Neural cell (in vitro differentiated cells): ENCODE measurements at regions not wholly inside any gene's neighbourhood (a gene's known extent, or its start where the extent isn't known, plus 50 kb on each side); places are given as distances from the start of the nearest gene placed in this dataset.
"Not testable (repeated sequence)": the region's sequence is repeated elsewhere in the genome, so short reads cannot be mapped to it uniquely, and the experiment has no call there.

Experiments used
- H2AFZ ChIP-seq: fragments of 200-600, 300-800 bp; sonication (generic), shearing (Covaris generic); 2 replicates; pipeline ENCODE4 v1.6.0; 2014; ENCODE audit warnings: low read depth, mild to moderate bottlenecking, antibody characterized with exemption, low read length, moderate library complexity
- H3F3A ChIP-seq: fragments of 200-600 bp; shearing (Covaris generic); 2 replicates; pipeline ENCODE4 v1.6.1; 2016; ENCODE audit warnings: mild to moderate bottlenecking, moderate library complexity, mixed read lengths, antibody characterized with exemption, low read length; ENCODE audit not compliant: insufficient read depth, poor library complexity, severe bottlenecking
- H3K27ac ChIP-seq: fragments of 200-600, 300-800 bp; sonication (generic), shearing (Covaris generic); 2 replicates; pipeline ENCODE4 v1.5.1; 2014; ENCODE audit warnings: mild to moderate bottlenecking, low read length, moderate library complexity
- H3K27me3 ChIP-seq: fragments of 300-800, 200-600 bp; sonication (generic), shearing (Covaris generic); 2 replicates; pipeline ENCODE4 v1.6.0; 2014; ENCODE audit warnings: mild to moderate bottlenecking, low read depth, low read length, moderate library complexity; ENCODE audit not compliant: insufficient read depth
- H3K36me3 ChIP-seq: fragments of 300-800, 200-600 bp; sonication (generic), shearing (Covaris generic); 2 replicates; pipeline ENCODE4 v1.5.1; 2014; ENCODE audit warnings: mild to moderate bottlenecking, antibody characterized with exemption, low read length, moderate library complexity; ENCODE audit not compliant: insufficient read depth
- H3K4me2 ChIP-seq: fragments of 300-800, 200-600 bp; sonication (generic), shearing (Covaris generic); 2 replicates; pipeline ENCODE4 v1.6.0; 2014; ENCODE audit warnings: mild to moderate bottlenecking, low read length
- H3K4me3 ChIP-seq: fragments of 300-800, 200-600 bp; sonication (generic), shearing (Covaris generic); 2 replicates; pipeline ENCODE4 v1.5.1; 2014; ENCODE audit warnings: mild to moderate bottlenecking, low read length, moderate library complexity
- H3K79me2 ChIP-seq: fragments of 200-600 bp; shearing (Covaris generic); replicated peaks from 2 replicates; pipeline ENCODE4 v1.6.0; 2014; ENCODE audit warnings: mild to moderate bottlenecking, low read length, moderate library complexity; ENCODE audit not compliant: insufficient read depth
- H3K9ac ChIP-seq: fragments of 300-800, 200-600 bp; sonication (generic), shearing (Covaris generic); 2 replicates; pipeline ENCODE4 v1.6.1; 2016; ENCODE audit warnings: mild to moderate bottlenecking, low read length, mixed read lengths
- H3K9me2 ChIP-seq: fragments of 200-600 bp; shearing (Covaris generic); 2 replicates; pipeline ENCODE4 v1.6.1; 2016; ENCODE audit warnings: mild to moderate bottlenecking, low read length, mixed read lengths; ENCODE audit not compliant: insufficient read depth
- H3K9me3 ChIP-seq: fragments of 200-600, 300-800 bp; sonication (generic), shearing (Covaris generic); 2 replicates; pipeline ENCODE4 v1.6.1; 2016; ENCODE audit warnings: mild to moderate bottlenecking, mixed run types, low read length, moderate library complexity, mixed read lengths
- H4K20me1 ChIP-seq: fragments of 200-600 bp; shearing (Covaris generic); 2 replicates; pipeline ENCODE4 v1.6.1; 2016; ENCODE audit warnings: mild to moderate bottlenecking, mixed run types; ENCODE audit not compliant: insufficient read depth
- EP300 ChIP-seq: fragments of 450-650 bp; conservative IDR thresholded peaks from 2 replicates; pipeline ENCODE4 v1.6.1; 2014; ENCODE audit warnings: antibody characterized with exemption, mild to moderate bottlenecking, moderate library complexity; ENCODE audit not compliant: poor library complexity, severe bottlenecking
- EZH2 ChIP-seq: fragments of 200-600, 300-800 bp; shearing (Covaris generic), sonication (generic); IDR thresholded peaks from 2 replicates; pipeline ENCODE4 v1.6.1; 2014; ENCODE audit warnings: antibody characterized with exemption, low read length, borderline replicate concordance, mild to moderate bottlenecking; ENCODE audit not compliant: insufficient read depth, poor library complexity, severe bottlenecking
- MXI1 ChIP-seq: fragments of 450-650 bp; conservative IDR thresholded peaks from 2 replicates; pipeline ENCODE4 v1.6.1; 2014; ENCODE audit warnings: antibody characterized with exemption, mild to moderate bottlenecking; ENCODE audit not compliant: poor library complexity, severe bottlenecking
- POLR2AphosphoS5 ChIP-seq: IDR thresholded peaks from 2 replicates; pipeline ENCODE4 v1.6.1; 2012
- RAD21 ChIP-seq: fragments of 450-650 bp; conservative IDR thresholded peaks from 2 replicates; pipeline ENCODE4 v1.6.1; 2014; ENCODE audit warnings: antibody characterized with exemption, mild to moderate bottlenecking, moderate library complexity
- SMC3 ChIP-seq: fragments of 450-650 bp; conservative IDR thresholded peaks from 2 replicates; pipeline ENCODE4 v1.6.1; 2014; ENCODE audit warnings: antibody characterized with exemption, mild to moderate bottlenecking, moderate library complexity; ENCODE audit not compliant: poor library complexity
- TAF1 ChIP-seq: IDR thresholded peaks from 2 replicates; pipeline ENCODE4 v1.6.1; 2012; ENCODE audit warnings: low read depth
- TF ChIP-seq, protein P1 (sequence below): fragments of 450-650 bp; IDR thresholded peaks from 2 replicates; pipeline ENCODE4 v1.5.1; 2014; ENCODE audit warnings: antibody characterized with exemption, mild to moderate bottlenecking, moderate library complexity; ENCODE audit not compliant: poor library complexity, severe bottlenecking
- TF ChIP-seq, protein P2 (sequence below): IDR thresholded peaks from 2 replicates; pipeline ENCODE4 v1.6.1; 2012; ENCODE audit warnings: borderline replicate concordance

DNA sequence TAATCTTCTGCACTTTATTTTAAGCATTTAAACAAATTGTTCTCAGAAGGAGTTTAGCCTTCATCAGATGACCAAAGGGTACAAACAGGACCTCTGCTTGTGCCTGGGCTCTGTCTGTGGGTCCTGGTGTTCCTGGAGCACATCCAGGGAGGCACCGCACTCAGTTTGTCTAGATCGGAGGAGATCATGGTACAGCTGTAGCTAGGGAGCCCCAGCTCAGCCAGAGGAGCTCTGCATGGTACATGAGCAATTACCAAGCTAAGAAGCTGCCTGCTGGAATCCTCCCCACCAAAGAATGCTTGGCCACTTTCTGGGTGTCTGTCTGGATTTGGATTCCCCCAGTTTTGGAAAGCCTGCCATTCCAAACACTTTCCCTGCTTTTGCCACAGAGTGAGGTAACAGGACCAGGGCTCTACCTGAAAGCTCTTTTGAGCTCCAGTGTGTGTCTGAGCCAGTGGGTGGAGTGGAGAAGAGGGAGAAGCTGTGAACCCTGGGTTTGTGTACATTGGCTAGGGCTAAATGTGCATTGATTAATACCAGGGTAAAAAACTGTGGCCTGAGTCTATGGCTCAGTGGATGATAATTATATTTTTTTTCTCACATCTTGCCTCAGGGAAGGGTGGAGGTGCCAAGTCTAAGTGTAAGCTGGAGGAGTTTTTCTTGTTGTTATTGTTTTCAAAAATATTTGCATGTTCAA is 163.7 kb upstream of the IGF1 start:
- TF ChIP-seq TAF1 (no peak), EP300 (no peak), EZH2 (no peak), POLR2AphosphoS5 (no peak), MXI1 (no peak), RAD21 (no peak), SMC3 (no peak)
- TF ChIP-seq, protein P1, sequence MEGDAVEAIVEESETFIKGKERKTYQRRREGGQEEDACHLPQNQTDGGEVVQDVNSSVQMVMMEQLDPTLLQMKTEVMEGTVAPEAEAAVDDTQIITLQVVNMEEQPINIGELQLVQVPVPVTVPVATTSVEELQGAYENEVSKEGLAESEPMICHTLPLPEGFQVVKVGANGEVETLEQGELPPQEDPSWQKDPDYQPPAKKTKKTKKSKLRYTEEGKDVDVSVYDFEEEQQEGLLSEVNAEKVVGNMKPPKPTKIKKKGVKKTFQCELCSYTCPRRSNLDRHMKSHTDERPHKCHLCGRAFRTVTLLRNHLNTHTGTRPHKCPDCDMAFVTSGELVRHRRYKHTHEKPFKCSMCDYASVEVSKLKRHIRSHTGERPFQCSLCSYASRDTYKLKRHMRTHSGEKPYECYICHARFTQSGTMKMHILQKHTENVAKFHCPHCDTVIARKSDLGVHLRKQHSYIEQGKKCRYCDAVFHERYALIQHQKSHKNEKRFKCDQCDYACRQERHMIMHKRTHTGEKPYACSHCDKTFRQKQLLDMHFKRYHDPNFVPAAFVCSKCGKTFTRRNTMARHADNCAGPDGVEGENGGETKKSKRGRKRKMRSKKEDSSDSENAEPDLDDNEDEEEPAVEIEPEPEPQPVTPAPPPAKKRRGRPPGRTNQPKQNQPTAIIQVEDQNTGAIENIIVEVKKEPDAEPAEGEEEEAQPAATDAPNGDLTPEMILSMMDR: no peak
- TF ChIP-seq, protein P2, sequence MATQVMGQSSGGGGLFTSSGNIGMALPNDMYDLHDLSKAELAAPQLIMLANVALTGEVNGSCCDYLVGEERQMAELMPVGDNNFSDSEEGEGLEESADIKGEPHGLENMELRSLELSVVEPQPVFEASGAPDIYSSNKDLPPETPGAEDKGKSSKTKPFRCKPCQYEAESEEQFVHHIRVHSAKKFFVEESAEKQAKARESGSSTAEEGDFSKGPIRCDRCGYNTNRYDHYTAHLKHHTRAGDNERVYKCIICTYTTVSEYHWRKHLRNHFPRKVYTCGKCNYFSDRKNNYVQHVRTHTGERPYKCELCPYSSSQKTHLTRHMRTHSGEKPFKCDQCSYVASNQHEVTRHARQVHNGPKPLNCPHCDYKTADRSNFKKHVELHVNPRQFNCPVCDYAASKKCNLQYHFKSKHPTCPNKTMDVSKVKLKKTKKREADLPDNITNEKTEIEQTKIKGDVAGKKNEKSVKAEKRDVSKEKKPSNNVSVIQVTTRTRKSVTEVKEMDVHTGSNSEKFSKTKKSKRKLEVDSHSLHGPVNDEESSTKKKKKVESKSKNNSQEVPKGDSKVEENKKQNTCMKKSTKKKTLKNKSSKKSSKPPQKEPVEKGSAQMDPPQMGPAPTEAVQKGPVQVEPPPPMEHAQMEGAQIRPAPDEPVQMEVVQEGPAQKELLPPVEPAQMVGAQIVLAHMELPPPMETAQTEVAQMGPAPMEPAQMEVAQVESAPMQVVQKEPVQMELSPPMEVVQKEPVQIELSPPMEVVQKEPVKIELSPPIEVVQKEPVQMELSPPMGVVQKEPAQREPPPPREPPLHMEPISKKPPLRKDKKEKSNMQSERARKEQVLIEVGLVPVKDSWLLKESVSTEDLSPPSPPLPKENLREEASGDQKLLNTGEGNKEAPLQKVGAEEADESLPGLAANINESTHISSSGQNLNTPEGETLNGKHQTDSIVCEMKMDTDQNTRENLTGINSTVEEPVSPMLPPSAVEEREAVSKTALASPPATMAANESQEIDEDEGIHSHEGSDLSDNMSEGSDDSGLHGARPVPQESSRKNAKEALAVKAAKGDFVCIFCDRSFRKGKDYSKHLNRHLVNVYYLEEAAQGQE: no peak

DNA sequence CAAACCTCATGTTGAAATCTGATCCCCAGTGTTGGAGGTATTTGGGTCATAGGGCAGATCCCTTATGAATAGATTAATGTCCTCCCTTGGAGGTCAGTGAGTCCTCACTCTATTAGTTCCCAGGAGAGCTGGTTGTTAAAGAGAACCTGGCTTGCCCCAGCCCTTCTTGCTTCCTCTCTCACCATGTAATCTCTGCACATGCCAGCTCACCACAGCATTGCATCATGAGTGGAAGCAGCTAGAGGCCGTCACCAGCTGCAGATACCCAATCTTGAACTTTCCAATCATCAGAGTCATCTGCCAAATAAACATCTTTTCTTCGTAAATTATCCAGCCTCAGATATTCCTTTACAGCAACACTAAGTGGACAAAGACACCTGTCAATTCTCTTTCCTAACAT is 161.8 kb upstream of the IGF1 start:
- no peaks in the 10 kb centered on the region for H3K27me3 ChIP-seq
- H3K27ac ChIP-seq: no peak overlapping the region
- H3K4me2 ChIP-seq: no peak overlapping the region
- no peak overlapping the region for H2AFZ ChIP-seq
- TF ChIP-seq, protein P2: no peak
- TF ChIP-seq POLR2AphosphoS5: no peak
- no peak for TF ChIP-seq EZH2
- TF ChIP-seq EP300: no peak
- no peak for TF ChIP-seq MXI1
- no peak for TF ChIP-seq SMC3
- TF ChIP-seq, protein P1: no peak
- no peak for TF ChIP-seq RAD21
- TF ChIP-seq TAF1: no peak
- H3K4me3 ChIP-seq: no peak overlapping the region
- no peaks in the 10 kb centered on the region for H3K36me3 ChIP-seq
- no peaks in the 10 kb centered on the region for H3F3A ChIP-seq
- no peak overlapping the region for H3K9ac ChIP-seq
- no peaks in the 10 kb centered on the region for H3K9me3 ChIP-seq
- no peaks in the 10 kb centered on the region for H3K79me2 ChIP-seq
- H4K20me1 ChIP-seq: no peaks in the 10 kb centered on the region
- no peaks in the 10 kb centered on the region for H3K9me2 ChIP-seq

More for the DNA sequence above, 163.7 kb upstream of the IGF1 start:
- no peaks in the 10 kb centered on the region for H3K9me2 ChIP-seq
- H3K79me2 ChIP-seq: no peaks in the 10 kb centered on the region
- no peak overlapping the region for H3K4me3 ChIP-seq
- H3K4me2 ChIP-seq: no peak overlapping the region
- H3F3A ChIP-seq: no peaks in the 10 kb centered on the region
- no peak overlapping the region for H3K27ac ChIP-seq
- no peak overlapping the region for H3K9ac ChIP-seq
- H4K20me1 ChIP-seq: no peaks in the 10 kb centered on the region
- no peaks in the 10 kb centered on the region for H3K27me3 ChIP-seq
- H3K36me3 ChIP-seq: no peaks in the 10 kb centered on the region
- no peaks in the 10 kb centered on the region for H3K9me3 ChIP-seq
- H2AFZ ChIP-seq: no peak overlapping the region

DNA sequence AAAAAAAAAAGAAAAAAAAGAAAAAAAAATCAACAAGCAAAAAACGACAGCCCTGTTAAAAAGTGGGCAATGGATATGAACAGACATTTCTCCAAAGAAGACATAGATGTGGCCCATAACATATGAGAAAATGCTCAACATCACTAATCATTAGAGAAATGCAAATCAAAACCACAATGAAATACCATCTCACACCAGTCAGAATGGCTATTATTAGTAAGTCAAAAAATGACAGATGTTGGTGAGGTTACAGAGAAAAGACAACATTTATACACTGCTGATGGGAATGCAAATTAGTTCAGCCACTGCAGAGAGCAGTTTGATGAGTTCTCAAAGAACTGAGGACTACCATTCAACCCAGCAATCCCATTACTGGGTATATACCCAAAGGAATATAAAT is 160.3 kb upstream of the IGF1 start:
- not testable (repeated sequence) for H3K4me2 ChIP-seq, H3K27ac ChIP-seq, H3K36me3 ChIP-seq, H3K79me2 ChIP-seq, H3K9me2 ChIP-seq, H3F3A ChIP-seq, H3K9me3 ChIP-seq, H2AFZ ChIP-seq, H3K9ac ChIP-seq, H4K20me1 ChIP-seq, H3K27me3 ChIP-seq, H3K4me3 ChIP-seq
